ENCODE measurements at regions not wholly inside any gene's neighbourhood (a gene's known extent, or its start where the extent isn't known, plus 50 kb on each side); places are given as distances from the start of the nearest gene placed in this dataset.
"Not testable (repeated sequence)": the region's sequence is repeated elsewhere in the genome, so short reads cannot be mapped to it uniquely, and the experiment has no call there.

DNA sequence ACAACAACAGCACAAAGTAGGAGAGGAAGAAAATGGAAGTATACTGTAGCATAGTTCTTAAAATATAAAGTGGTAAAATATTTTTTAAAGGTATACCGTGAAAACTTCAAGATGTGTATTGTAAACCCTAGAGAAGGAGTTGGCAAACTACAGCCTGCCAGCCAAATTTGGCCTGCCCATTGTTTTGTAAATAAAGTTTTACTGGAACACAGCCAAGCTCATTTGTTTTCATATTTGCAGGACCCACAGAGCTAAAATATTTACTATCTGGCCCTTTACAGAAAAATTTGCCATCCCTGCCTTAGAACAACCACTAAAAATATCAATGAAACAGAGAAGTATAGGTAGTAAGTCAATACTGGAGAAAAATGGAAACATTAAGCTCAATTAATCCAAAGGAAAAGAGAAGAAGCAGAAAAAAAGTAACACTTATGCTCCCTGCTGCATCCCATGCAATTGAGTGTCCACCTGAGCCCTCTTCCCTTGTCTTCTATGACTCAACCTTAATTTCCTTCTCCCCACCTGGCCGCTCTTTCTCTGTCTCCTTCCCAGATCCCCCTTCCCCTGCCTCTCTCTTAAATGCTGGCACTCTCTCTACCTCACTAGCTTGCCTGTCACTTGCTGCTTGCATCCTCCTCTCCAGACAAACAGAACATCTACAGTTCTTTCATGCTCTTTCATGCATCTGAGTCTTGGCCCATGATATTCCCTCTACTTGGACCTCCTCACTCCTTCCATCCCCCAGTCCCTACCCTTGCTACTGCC, 50.6 kb upstream of the FER start:
- DNase-seq = no peak
- Histone ChIP-seq H3K27ac (no peak overlapping the region), H3K4me3 (no peak overlapping the region), H3K4me1 (no peaks in the 10 kb centered on the region), H3K36me3 (no peaks in the 10 kb centered on the region), H3K9me3 (no peaks in the 10 kb centered on the region), H3K27me3 (no peaks in the 10 kb centered on the region)
- TF ChIP-seq, protein P1, sequence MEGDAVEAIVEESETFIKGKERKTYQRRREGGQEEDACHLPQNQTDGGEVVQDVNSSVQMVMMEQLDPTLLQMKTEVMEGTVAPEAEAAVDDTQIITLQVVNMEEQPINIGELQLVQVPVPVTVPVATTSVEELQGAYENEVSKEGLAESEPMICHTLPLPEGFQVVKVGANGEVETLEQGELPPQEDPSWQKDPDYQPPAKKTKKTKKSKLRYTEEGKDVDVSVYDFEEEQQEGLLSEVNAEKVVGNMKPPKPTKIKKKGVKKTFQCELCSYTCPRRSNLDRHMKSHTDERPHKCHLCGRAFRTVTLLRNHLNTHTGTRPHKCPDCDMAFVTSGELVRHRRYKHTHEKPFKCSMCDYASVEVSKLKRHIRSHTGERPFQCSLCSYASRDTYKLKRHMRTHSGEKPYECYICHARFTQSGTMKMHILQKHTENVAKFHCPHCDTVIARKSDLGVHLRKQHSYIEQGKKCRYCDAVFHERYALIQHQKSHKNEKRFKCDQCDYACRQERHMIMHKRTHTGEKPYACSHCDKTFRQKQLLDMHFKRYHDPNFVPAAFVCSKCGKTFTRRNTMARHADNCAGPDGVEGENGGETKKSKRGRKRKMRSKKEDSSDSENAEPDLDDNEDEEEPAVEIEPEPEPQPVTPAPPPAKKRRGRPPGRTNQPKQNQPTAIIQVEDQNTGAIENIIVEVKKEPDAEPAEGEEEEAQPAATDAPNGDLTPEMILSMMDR (IDR thresholded peaks at IDR 0.05) = no peak
- no peak for TF ChIP-seq POLR2A (IDR thresholded peaks at IDR 0.05)
- intact Hi-C loops (cut with DNase I; ENCODE audit: low total_unique reads) = no loop called here

DNA sequence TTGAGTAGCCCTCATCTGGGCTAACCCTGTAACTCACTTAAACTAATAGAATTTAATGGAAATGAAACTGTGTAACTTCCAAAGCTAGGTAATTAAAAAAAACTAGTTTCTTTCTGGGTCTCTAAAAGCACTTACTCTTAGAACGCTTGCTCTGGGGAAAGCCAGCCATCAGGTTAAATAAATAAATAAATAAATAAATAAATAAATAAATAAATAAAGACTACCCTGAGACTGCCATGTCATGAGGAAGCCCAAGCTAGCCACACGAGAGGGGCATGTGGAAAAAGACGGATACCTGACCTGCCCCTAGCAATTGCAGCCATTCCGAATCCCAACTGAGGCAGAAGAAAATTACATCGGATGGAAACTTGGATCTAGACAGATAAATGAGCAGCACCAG, 51.3 kb upstream of the FER start:
- no peak for TF ChIP-seq POLR2A (IDR thresholded peaks at IDR 0.05)
- TF ChIP-seq, protein P1 (IDR thresholded peaks at IDR 0.05) = no peak
- no peak overlapping the region for H3K27ac ChIP-seq
- intact Hi-C loops (cut with DNase I; ENCODE audit: low total_unique reads) = no loop called here
- no peaks in the 10 kb centered on the region for H3K4me1 ChIP-seq
- no peaks in the 10 kb centered on the region for H3K36me3 ChIP-seq
- H3K9me3 ChIP-seq = no peaks in the 10 kb centered on the region
- no peak for DNase-seq
- H3K4me3 ChIP-seq = no peak overlapping the region
- no peaks in the 10 kb centered on the region for H3K27me3 ChIP-seq

DNA sequence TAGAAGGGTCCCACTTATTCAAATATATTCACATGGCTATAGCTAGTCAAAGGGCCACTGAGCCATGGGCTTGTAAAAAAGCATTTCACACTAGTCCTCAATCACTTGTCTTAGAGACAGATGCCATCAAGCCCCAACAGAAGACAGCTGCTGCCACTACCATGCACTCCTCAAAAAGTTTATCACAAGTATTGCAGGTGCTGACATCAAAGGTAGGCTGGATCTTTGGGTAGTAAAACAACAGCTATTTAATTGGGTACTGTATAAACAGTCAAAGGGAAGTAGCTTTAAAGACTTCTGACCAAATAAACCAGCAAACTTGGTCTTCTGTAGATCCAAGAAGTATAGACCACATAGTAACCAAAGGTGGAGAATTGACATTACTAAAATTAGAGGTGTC, 59.2 kb upstream of the FER start:
- Histone ChIP-seq H3K27me3 (no peaks in the 10 kb centered on the region), H3K4me3 (no peak overlapping the region), H3K27ac (no peak overlapping the region), H3K36me3 (no peaks in the 10 kb centered on the region), H3K9me3 (no peaks in the 10 kb centered on the region), H3K4me1 (no peaks in the 10 kb centered on the region)
- DNase-seq = no peak
- intact Hi-C loops (cut with DNase I; ENCODE audit: low total_unique reads) = no loop called here
- TF ChIP-seq, protein P1 (IDR thresholded peaks at IDR 0.05) = no peak
- TF ChIP-seq POLR2A (IDR thresholded peaks at IDR 0.05) = no peak

GRCh38 chr5:108687595-108688200, 60.0 kb upstream of the FER start:
- Histone ChIP-seq H3K36me3 (no peaks in the 10 kb centered on the region), H3K27me3 (no peaks in the 10 kb centered on the region), H3K27ac (no peak overlapping the region), H3K4me1 (no peaks in the 10 kb centered on the region), H3K9me3 (no peaks in the 10 kb centered on the region), H3K4me3 (no peak overlapping the region)
- no peak for DNase-seq
- TF ChIP-seq POLR2A (IDR thresholded peaks at IDR 0.05) = no peak
- TF ChIP-seq, protein P1 (IDR thresholded peaks at IDR 0.05) = no peak
- intact Hi-C loops (cut with DNase I; ENCODE audit: low total_unique reads) = no loop called here

GRCh38 chr5:108686676-108687075, 61.0 kb upstream of the FER start:
- TF ChIP-seq POLR2A (IDR thresholded peaks at IDR 0.05) = no peak
- TF ChIP-seq, protein P1 (IDR thresholded peaks at IDR 0.05) = no peak
- no peak overlapping the region for H3K4me3 ChIP-seq
- intact Hi-C loops (cut with DNase I; ENCODE audit: low total_unique reads) = no loop called here
- H3K9me3 ChIP-seq = no peaks in the 10 kb centered on the region
- no peaks in the 10 kb centered on the region for H3K36me3 ChIP-seq
- no peaks in the 10 kb centered on the region for H3K27me3 ChIP-seq
- DNase-seq = no peak
- no peak overlapping the region for H3K27ac ChIP-seq
- H3K4me1 ChIP-seq = no peaks in the 10 kb centered on the region

- H3K36me3 ChIP-seq; DNase-seq; H3K4me3 ChIP-seq; H3K27me3 ChIP-seq; H3K27ac ChIP-seq; H3K9me3 ChIP-seq; H3K4me1 ChIP-seq; intact Hi-C loops (cut with DNase I; ENCODE audit: low total_unique reads): not testable (repeated sequence)
These were observed 62.1 kb upstream of the FER start for GRCh38 chr5:108685448-108686216.
